ENCODE measurements at regions not wholly inside any gene's neighbourhood (a gene's known extent, or its start where the extent isn't known, plus 50 kb on each side); places are given as distances from the start of the nearest gene placed in this dataset.

DNA sequence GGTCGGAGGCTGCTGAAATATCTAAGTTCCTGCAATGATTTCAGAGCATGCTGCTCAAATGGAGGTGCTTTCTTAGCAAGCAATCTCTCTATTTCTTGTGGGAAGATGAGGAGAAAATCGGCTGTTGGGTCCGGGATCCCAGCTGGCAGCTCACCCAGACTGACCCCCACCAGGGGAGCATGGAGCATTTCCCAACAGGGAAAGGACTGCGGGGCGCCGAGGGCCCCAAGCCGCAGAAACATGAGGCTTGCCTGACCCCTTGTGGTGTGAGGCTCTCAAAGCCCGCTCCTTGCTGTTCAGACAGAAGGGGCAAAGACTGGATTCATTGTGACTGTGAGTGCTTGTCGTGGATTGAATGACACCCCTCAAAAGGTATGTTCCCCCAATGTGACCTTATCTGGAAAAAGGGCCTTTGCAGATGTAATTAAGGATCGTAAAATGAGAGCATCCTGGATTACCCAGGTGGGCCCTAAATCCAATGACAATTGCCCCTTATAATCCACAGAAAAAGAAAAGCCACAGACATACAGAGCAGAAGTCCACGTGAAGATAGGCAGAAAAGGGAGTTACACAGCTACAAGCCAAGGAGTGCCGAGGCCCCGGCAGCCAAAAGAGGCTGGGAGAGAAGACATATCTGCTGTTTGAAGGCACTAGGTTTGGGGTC lies 116.3 kb upstream of the VASH1 start:
- DNase-seq = no peak

DNA sequence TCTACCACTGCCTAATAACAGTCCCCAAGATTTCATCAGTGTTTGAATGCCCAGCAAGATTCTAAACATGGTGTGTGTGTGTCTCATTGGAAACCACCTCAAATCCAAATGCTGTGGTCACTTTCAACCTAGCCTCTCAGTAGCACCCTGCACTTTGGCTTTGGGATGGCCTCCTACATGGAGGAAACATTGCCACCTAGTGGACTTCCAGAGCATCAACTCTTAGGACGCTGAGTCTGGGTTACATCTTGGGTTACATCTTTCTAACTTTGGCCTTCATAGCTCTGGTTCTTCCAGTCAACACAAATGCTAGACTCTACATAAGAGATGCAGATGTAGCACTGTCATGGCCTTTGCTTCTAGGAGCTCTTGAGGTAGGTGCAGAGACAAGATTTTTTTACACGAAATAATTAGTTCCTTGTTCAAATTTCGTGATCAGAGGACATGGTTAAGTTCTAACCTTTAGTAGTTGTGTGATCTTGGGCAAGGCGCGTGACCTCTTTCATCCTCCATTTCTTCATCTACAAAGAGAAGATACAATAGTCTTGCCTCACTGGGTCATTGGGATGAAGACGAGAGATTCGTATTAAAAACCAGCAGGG lies 113.5 kb upstream of the VASH1 start:
- Histone ChIP-seq H3K4me3 (no peak overlapping the region), H3K4me1 (no peaks in the 10 kb centered on the region), H3K27me3 (no peaks in the 10 kb centered on the region), H3K9me3 (no peaks in the 10 kb centered on the region), H3K27ac (no peak overlapping the region), H3K36me3 (no peaks in the 10 kb centered on the region)
- intact Hi-C loops (cut with DNase I) = no loop called here
- ATAC-seq = peak; percentile 82
- TF ChIP-seq, protein P1, sequence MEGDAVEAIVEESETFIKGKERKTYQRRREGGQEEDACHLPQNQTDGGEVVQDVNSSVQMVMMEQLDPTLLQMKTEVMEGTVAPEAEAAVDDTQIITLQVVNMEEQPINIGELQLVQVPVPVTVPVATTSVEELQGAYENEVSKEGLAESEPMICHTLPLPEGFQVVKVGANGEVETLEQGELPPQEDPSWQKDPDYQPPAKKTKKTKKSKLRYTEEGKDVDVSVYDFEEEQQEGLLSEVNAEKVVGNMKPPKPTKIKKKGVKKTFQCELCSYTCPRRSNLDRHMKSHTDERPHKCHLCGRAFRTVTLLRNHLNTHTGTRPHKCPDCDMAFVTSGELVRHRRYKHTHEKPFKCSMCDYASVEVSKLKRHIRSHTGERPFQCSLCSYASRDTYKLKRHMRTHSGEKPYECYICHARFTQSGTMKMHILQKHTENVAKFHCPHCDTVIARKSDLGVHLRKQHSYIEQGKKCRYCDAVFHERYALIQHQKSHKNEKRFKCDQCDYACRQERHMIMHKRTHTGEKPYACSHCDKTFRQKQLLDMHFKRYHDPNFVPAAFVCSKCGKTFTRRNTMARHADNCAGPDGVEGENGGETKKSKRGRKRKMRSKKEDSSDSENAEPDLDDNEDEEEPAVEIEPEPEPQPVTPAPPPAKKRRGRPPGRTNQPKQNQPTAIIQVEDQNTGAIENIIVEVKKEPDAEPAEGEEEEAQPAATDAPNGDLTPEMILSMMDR (IDR thresholded peaks at IDR 0.05) = peak; percentile 75
- no peak for DNase-seq

More for the DNA sequence above, 116.3 kb upstream of the VASH1 start:
- Histone ChIP-seq H3K27me3 (no peaks in the 10 kb centered on the region), H3K27ac (no peak overlapping the region), H3K4me3 (no peak overlapping the region), H3K36me3 (no peaks in the 10 kb centered on the region), H3K9me3 (no peaks in the 10 kb centered on the region), H3K4me1 (no peaks in the 10 kb centered on the region)
- peak; percentile 12 for ATAC-seq
- TF ChIP-seq, protein P1 (IDR thresholded peaks at IDR 0.05) = peak; percentile 25
- intact Hi-C loops (cut with DNase I) = no loop called here

DNA sequence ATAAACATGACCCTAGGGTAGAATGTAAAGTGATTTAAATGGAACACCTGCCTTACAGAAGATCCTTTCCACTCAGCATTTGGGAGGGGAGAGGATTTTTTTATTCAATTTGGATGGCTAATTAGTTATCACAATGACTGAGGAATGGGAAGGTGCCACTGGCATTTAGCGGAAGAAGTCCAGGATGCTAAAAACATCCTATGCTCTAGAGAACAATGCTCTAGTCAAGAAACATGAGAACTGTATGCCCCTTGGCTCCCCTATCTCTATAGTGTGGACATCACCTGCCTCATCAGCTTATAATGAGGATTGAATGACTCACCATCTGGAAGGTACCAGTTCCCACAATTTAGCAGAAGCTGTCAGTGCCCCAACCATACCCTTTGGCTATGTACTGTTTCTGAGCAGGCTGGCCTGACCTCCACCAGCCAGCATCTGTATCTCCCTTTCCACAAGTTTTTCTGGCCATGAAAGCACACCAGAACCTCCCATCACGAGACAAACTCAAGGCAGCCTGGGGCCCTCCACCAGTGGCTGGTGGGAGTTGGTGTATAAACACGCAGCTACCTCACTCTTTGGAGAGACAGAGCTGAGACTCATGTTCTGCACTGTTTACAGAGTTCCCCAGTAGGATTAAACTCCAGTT lies 109.7 kb upstream of the VASH1 start:
- Histone ChIP-seq H3K27me3 (no peaks in the 10 kb centered on the region), H3K4me1 (no peaks in the 10 kb centered on the region), H3K9me3 (no peaks in the 10 kb centered on the region), H3K27ac (no peak overlapping the region), H3K36me3 (no peaks in the 10 kb centered on the region), H3K4me3 (no peak overlapping the region)
- DNase-seq = no peak
- TF ChIP-seq, protein P1 (IDR thresholded peaks at IDR 0.05) = no peak
- no peak for ATAC-seq
- intact Hi-C loops (cut with DNase I) = no loop called here

DNA sequence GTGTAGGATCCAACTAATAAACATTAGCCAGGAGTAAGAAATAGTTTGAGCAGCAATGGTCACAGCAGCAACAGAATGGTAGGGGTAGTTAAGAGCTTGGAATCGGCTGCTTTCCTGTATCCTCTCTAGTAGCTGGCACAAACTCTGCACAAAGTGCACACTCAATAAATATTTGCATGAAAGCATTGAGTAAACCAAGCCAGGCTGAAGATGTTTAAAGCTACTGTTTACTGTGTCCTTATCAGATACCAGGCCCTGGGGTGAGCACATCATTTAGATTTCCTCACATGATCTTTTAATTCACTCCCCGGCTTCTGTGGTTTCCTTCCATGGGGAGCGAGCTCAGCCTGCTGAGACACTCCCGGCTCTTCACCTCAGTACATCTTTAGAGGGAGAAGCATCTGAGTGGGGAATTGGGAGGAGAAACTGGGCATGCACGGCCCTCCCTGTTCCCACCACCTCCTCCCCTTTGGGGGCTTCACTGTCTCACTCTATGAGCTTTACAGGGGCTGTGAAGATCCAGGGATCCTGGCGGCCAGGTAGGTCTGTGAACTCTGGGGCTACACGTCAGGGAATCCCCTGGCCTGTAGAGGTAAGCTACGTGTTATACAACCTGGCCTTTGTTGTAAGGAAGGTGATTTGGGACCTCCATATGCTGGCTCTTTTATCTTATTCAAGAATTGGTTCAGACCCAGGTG lies 107.2 kb upstream of the VASH1 start:
- Histone ChIP-seq H3K4me3 (no peak overlapping the region), H3K4me1 (no peaks in the 10 kb centered on the region), H3K27me3 (no peaks in the 10 kb centered on the region), H3K27ac (no peak overlapping the region), H3K36me3 (no peaks in the 10 kb centered on the region), H3K9me3 (peaks cover 8% of the 10 kb centered on the region)
- ATAC-seq = no peak
- TF ChIP-seq, protein P1 (IDR thresholded peaks at IDR 0.05) = no peak
- no peak for DNase-seq
- intact Hi-C loops (cut with DNase I) = no loop called here

DNA sequence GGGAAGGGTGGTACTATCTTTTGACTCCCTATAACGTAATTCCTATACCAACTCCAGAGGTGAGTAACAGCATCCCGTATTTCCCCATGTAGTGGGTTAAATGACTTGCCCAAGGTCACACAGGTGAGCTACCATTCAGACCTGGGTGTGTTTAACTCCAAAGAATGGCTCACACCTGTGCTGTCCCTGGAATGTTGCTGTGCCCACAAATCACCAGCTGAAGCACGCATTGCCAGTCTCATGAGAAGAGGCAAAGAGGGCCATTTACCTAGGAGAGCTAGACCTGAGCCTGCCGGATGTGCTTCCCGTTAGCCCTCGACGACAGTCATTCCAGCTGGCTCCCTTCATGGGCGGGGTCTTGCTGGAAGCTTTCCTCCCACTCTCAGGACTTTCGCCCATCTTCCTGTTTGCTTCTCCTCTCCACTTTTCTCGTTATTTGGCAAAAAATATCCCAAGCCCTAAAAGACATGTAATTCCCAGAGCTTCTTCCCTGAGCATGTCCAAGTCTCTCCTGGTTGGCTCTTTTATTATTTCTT lies 106.6 kb upstream of the VASH1 start:
- Histone ChIP-seq H3K27ac (no peak overlapping the region), H3K4me1 (no peaks in the 10 kb centered on the region), H3K27me3 (no peaks in the 10 kb centered on the region), H3K36me3 (no peaks in the 10 kb centered on the region), H3K9me3 (peaks cover 8% of the 10 kb centered on the region), H3K4me3 (no peak overlapping the region)
- ATAC-seq = peak; percentile 30
- TF ChIP-seq, protein P1 (IDR thresholded peaks at IDR 0.05) = no peak
- intact Hi-C loops (cut with DNase I) = no loop called here
- no peak for DNase-seq
